ENCODE measurements at regions not wholly inside any gene's neighbourhood (a gene's known extent, or its start where the extent isn't known, plus 50 kb on each side); places are given as distances from the start of the nearest gene placed in this dataset.

DNA sequence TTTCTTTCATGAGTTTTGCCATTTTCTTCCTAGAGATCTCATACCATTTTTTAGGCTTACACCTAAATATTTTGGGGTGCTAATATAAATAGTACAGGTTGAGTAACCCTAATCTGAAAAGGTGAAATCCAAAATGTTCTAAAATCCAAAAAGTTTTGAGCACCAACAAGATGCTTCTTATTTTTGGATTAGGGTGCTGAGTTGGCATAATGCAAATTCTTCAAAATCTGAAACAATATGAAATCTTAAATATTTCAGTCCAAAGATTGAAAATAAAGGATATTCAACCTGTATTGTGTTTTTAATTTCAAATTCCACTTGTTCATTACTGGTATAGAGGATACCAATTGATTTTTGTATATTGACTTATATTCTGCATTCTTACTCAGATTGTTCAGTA is 51.1 kb upstream of the KCNK2 start:
- H3K27ac ChIP-seq = no peak overlapping the region
- no peak for DNase-seq
- intact Hi-C loops (cut with DNase I; ENCODE audit: low total_unique reads) = no loop called here
- no peaks in the 10 kb centered on the region for H3K4me1 ChIP-seq
- no peak overlapping the region for H3K4me3 ChIP-seq
- TF ChIP-seq POLR2A (IDR thresholded peaks at IDR 0.05) = no peak
- TF ChIP-seq, protein P1, sequence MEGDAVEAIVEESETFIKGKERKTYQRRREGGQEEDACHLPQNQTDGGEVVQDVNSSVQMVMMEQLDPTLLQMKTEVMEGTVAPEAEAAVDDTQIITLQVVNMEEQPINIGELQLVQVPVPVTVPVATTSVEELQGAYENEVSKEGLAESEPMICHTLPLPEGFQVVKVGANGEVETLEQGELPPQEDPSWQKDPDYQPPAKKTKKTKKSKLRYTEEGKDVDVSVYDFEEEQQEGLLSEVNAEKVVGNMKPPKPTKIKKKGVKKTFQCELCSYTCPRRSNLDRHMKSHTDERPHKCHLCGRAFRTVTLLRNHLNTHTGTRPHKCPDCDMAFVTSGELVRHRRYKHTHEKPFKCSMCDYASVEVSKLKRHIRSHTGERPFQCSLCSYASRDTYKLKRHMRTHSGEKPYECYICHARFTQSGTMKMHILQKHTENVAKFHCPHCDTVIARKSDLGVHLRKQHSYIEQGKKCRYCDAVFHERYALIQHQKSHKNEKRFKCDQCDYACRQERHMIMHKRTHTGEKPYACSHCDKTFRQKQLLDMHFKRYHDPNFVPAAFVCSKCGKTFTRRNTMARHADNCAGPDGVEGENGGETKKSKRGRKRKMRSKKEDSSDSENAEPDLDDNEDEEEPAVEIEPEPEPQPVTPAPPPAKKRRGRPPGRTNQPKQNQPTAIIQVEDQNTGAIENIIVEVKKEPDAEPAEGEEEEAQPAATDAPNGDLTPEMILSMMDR (IDR thresholded peaks at IDR 0.05) = no peak
- H3K36me3 ChIP-seq = no peaks in the 10 kb centered on the region
- no peaks in the 10 kb centered on the region for H3K27me3 ChIP-seq
- H3K9me3 ChIP-seq = no peaks in the 10 kb centered on the region
